Activated CD4-positive, CD25-positive, alpha-beta regulatory T cell treated with anti-CD3 and anti-CD28 coated beads, Interleukin-2, amount 50 U/mL, for 16 hours (primary cell): ENCODE measurements at regions not wholly inside any gene's neighbourhood (a gene's known extent, or its start where the extent isn't known, plus 50 kb on each side); places are given as distances from the start of the nearest gene placed in this dataset.

Experiments
- DNase-seq: peaks from one replicate; pipeline ENCODE4 v3.0.0-alpha.2; 2020; ENCODE audit warnings: low read depth, low spot score

DNA sequence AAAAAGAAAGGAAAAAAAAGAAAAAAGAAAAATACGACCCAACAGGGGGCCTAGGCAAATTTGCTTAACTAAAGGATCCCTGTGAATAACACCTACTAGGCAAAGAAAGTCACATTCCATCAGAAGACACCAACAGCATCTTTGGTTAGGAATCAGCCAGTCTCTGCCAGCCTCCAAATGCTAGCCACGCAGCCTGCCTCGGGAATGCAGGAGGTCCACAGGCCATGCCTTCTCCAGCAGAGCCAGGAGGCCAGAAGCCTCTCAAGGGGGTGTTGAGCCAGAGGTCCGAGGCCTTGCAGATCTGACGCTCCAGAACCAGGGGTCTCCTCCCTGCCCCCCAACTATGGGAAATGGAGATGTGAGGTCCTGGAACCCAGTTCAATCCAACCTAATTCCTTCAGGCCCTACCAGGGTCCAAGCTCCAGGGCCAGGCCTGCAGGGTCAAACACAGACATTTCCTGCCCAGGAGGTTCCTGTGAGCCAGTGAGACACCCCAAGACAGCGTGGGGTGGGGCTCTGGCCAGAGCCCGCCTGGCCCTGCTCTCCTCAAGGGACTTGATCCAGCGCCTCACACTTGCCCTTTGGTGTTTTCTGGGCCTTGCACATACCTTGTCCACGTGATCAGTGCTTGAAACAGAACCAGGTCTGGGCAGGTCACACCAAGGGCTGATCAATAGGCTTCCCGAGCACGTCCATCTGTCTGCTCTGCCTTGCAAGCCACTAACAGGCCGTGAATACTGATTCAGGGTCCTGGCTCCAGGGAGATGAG, 289.6 kb upstream of the ID2 start:
- no peak for DNase-seq

DNA sequence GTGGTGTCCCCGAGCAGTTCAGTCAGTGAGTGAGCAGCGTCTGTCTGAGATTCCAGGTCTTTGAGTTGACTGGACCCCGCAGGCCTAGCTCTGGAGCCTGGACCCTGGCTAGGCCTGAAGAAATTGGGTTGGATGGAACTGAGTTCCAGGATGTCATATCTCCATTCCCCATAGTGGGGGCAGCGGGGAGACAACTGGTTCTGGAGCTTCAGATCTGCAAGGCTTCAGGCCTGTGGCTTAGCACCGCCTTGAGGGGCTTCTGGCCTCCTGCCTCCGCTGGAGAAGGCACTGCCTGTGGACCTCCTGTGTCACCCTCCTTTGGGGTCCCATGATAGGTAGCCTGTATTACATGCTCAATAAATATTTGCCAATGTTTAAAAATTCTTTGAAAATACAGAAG, 288.4 kb upstream of the ID2 start:
- DNase-seq = no peak

DNA sequence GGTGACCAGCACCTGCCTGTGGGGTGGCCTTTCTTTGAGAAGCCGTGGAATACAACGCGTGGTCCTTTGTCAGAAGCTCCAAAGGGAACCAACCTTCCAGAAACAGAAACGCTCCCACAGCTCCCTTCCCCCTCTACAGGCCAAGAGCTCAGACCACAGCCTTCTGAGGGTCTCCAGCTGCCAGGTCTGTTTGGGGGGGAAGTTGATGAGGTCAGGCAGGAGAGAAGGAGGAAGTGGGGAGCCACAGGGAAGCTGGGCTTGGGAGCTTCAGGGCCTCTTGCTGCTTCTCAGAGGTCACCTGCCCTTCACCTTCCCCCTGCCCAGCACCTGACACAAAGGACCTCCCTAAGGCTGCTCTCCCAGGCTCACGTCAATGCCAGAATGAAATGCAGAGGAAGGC, 287.7 kb upstream of the ID2 start:
- DNase-seq = no peak

DNA sequence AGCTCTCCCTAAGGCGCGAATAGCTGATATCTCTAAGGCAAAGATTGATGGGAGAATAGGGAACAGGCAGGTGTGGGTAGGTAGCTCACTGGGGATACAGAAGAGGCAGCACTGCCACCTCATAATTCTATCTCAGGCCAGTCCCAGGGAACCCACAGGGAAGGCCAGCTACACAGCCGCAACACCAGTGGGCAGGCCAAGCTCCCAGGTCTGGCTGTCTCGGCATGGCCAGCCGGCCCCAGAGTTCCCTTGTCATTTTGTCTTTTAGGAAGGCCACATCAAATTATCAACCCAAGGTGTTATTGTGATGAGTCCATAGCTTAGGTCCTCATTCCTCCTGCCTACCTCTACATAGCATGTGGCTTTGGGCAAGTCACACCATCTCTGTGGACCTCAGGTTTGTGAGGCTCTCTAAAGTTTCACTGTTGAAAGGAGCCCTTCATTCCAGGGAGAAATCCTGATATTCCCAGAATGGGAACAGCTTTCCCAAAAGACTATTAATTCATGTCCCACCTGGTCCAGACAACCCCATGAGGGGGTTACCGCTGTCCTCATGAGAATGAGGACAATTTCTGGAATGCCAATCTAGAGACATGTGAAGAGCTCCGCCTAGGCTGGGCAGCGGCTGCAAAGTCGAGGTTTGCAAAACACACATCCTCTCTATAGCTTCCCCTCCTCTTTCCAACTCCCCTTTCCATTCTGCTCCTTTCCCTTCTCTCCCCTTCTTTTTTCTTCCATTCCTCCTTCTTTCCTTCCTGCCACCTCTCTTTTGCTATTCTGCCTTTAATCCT, 287.1 kb upstream of the ID2 start:
- DNase-seq = no peak

DNA sequence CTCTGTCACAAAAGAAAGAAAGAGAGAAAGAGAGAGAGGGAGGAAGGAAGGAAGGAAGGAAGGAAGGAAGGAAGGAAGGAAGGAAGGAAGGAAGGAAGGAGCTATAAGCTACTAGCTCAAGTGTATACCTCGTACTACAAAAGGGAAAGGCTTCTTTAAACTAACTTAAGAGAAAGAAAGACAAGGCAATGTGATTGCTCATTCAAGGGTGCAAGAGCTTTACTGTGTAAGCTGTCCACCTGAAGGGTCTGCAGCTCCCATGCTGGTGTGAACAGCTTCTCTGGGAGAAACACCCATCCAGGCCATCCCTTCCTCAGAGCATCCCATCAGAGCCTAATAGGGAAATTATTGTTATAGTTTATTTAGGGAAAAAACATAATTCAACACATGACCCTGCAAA, 286.1 kb upstream of the ID2 start:
- no peak for DNase-seq

DNA sequence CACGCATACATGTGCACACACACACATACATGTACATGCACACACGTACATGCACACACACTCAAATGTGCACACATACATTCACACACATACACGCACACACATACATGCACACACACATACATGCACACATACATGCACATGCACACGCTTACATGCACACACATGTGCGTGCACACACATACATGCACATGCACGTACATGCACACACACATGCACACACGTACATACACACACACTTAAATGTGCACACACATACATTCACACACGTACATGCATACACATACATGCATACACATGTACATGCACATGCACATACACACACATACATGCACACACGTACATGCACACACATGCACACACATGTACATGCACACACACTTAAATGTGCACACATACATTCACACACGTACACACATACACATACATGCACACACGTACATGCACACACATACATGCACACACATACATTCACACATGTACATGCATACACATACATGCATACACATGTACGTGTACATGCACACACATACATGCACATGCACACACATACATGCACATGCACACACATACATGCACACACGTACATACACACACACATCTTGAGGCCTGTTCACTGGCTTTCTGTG, 283.7 kb upstream of the ID2 start:
- DNase-seq = no peak

DNA sequence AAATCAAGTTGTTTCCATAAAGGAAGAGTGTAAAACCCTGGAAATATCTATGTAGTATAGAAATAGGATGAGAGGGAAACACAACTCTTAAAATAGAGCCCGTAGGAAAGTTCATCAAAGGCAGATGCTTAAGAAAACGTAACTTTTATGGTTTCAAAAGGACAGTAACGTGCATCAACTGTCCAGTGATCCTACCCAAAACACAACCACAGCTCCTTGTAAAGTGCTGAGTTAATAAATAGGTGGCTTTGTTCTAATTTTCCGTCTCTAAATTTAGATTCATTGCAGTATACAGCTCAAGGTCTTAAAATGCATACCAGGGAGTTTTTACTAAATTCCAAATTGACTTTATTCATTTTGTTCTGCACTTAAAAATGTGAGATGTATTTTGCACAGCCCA, 282.1 kb upstream of the ID2 start:
- no peak for DNase-seq

DNA sequence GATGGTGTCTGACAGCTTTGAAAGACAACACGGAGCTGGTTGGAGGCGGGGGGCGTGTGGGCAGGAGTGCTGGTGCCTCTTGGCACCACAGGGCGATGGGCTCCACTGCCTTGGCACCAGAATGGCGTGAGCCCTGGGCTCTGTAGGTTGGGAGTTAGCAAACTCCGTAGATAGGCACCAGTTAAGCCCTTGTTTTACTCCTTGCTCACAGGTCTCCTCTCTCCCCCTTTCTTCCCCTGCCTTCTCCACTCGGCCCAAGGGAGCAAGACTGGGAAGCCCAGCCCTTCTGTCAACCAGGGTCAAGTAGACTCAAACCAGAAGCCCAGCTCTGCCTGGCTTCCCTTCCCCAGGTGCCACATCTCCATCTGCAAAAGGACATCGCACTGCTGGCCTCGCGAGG, 281.7 kb upstream of the ID2 start:
- no peak for DNase-seq

DNA sequence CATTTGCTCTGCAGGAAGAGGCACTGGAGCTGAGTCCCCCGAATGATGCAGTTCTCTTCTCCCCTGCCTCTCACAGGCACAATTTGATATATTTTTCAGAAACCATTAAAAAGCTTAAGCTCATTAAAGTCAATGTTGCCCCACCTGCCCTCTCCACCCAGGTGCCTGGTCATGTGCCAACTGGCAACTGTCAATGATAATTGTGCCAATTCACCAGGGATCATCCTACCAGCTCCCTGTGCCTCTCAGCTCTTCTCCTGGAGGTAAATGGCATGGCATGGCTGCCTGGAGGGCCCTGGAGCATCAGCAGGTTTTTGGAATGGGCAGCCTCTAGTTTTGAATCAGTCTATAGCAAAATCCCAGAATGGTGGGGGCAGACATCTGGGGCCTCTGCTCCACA, 279.6 kb upstream of the ID2 start:
- no peak for DNase-seq

DNA sequence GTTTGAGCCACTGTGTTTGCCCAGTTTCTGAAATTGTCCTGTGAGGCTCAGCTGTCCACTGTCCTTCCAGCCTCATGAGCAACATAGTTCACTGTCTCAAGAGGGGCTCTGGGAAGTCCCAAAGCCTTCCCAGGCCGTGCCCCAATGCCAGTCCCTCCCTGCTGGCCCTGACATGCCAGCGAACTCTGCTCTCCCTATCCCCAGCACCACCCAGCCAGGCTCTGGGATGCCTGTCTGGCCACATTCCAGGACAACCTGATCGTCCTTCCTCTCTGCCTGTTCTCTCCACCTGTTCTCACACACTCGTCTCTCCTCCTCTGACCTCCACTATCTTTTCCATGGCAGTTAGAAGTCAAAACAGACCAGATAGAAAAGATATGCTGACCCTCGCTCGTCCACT, 278.0 kb upstream of the ID2 start:
- DNase-seq = no peak

DNA sequence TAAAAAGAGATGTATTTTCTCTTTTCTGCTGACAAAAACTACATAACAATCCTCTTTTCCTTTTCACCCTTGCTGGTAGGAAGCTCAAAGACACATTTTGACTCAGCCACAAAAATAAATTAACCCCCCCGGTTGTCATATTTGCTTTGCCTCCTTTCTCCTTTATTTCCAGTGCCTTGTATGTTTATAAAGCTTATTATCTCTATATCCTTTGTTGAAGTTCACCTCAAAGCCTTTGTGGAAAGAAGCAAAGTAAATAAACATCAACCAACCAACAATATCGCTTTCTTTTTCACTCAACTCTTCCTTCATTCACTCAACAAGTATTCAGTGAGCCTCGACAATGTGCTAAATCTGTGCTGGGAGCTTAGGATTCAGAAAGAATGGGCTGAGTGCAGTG, 276.5 kb upstream of the ID2 start:
- DNase-seq = no peak

DNA sequence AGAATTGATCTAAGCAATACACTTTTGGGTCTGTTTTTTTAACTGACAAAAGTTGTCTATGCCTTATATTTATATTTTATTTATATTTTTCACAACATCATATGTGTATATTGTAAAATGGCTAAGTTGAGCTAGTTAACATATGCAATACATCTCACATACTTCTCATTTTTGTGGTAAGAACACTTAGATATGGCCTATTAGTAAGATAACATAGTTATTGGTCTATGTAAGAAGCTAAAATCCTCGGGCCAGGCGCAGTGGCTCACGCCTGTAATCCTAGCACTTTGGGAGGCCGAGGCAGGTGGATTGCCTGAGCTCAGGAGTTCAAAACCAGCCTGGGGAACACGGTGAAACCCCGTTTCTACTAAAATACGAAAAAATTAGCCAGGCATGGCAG, 275.6 kb upstream of the ID2 start:
- no peak for DNase-seq

DNA sequence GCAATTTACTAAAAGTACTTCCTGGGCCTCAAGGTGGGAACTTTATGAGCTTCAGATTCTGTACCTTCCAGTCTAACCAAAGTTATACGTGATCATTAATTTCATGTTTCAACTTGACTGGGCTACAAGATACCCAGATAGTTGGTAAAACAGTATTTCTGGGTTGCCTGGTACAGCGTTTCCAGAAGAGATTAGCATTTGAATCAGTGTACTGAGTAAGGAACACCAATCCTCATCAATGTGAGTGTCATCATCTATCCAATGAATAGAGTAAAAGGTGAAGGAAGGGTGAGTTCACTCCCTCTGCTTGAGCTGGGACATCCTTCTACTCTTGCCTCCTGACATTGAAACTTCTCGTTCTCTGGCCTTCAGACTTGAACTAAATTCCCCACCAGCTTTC, 274.5 kb upstream of the ID2 start:
- DNase-seq = no peak

DNA sequence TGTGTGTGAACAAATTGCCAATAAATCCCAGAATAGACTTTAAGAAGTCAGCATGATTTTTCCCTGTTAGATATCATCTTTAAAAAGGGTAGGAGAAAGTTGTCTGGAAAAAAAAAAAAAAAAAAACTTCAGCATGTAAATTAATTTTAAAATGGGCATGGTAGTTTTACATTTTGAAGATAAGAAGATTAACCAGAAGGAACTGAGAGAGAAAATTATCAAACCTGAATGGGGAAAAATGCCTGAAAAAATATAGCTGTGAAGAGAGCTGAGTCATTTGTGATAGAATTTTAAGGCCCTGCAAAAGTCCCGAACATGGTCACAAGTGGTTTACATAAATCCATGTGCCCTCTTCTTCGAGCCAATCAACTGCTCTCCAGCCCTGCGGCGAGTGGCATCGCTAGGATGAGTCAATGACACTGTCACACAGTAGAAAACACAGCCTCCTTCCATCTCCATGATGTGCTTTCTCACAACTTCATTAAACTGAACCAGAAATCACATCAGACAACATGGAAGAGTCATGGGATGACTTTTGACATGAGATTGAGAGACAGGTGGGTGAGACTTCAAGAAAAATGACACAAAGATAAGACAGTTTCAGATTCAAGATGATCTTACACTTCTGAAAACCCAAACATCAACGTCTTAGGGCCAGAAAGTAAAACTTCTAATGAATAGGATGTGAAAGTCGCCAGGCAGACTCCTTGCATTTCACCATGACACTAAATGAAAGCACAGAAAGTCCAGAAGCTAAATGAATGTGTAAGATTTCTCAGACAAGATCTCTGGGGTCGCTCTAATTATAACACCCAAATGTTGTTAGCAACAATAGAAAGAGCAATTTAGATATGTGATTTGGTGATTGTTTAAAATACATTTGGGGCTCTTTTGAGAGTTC, 273.0 kb upstream of the ID2 start:
- DNase-seq = peak; percentile 13

DNA sequence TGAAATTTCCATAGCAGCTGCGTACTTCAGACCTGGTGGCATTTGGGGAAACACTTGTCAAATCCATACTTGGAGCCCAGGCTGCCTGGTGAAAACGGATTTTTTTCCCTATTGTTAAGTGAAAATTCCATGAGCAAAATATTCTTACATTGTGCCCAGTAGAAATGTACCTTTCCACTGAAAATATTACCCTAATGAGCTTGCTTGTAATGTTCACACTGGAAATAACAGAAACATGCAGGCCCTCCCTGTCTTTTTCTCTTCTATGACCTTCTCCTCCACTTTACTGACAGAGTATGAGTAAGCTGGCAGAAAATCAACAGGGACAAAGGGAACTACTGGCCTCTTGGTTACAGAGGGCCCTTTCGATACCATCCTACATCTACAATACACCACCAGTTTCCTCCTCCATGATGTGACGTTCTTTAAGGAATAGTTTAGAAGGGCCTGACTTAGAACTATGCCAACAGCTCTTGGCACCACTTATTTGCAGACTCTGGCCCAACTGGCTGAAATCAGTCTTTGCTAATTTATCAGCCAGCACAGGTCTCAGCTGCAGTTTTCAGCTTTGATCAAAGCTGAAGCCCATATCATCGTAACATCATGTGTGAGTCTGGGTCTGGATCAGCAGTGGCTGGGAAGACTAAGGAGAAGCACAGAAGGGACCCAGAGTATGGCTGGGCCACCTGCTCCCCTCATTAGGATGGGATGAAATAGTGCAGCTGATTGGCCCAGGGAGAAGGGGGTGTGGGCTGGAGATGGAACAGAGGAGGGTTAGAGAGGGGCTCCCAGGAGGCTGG, 272.2 kb upstream of the ID2 start:
- DNase-seq = no peak

DNA sequence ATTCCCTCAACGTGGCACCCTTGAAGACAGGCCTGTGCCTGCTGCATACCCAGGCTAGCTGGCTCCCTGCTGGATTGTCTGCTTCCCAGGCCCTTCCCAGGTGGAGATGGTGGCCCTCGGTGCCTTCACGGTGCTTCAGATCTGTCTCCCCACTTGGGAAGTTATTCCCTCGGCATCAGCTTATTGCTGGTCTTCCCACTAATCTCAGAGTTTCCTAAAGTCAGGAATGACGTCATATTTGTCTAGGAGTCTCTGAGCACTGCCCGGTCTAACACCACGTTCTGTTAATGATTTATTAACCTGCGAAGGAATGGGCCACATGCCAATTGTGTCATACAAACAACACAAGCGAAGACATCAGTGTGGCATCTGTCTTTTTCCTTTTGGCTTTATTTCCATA, 269.8 kb upstream of the ID2 start:
- no peak for DNase-seq

DNA sequence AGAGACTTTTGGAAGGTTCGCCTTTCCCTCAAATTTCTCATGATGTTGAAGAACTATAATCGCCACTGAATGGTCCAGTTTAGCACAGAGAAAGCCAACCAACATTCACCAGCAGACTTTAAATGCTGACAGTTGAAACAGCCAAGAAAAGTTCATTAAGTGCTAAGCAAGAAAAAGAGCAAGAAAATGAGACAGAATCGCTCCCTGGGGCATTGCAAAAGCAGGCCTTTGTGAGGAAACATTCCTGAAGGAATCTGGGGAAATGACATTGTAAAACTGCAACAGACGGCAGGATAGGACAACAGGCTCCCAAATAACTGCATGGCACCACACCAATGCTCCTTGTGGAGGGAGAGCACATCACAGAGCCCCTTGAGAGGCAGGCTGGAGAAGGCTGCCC, 269.3 kb upstream of the ID2 start:
- DNase-seq = no peak

DNA sequence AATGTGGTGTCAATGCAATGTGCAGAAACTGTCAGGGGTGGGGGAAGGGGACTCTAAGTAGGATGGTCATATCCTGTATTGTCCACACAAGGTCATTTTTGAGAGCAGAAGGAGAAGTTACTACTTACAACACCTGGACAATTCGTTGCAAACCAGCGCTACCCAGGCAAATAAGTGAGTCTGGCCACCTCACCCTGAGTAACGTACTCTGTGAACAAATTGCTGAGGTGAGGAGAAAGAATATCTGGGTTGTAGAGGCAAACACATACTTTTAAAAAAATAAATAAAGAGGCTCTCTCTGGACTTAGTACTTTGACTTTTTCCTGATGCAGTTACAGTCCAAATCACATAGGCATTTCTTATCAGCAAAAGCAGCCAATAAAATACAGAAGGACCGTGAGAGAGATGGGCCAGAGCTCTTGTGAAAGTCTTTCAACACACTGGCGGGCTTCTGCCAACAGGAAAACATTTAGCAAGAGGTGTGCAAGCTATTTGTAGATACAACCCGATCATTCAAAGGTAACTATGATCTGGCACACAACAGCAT, 268.2 kb upstream of the ID2 start:
- no peak for DNase-seq

DNA sequence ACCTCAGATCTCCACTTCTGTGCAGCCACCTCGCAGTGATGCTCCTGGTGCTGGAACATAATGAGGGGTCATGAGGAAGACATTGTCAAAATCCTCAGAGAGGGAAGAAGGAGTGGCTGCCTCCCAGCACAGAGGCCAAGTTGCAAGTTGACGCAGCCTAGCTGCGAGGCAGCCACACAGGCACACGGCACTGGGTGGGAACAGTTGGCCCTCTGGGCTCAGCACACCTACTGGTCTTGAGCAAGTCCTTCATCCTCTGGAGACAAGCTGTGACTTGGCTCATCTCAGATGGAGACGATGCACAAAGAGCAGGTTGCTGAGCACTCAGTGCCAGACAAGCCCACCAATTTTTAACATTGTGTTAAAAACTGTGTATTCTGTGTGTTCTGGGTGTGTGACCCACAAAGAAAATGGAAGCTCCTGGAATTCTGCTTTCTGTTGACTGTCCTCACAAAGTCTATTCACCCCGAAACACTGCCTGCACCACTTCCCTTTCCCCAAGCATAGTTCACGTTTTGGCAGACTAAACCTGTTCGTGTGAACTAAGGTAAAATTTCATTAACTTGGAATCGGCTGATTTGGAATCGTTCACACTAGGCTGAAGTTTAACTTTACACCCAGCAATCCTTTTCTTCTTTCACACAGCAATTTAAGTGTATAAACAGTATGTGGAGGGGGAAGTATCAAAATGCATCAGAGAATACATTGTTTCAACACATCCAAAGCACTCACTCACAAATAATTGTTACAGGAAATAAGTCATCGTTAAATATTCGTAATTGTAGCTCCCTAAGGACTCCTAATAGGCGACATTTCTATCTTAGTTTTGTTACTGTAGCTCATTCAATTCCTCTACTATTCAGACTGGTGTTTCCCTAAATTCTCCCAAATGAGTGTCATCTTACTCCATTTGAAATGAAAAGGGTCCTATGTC, 266.6 kb upstream of the ID2 start:
- no peak for DNase-seq
